Glomerular visceral epithelial cell (primary cell): ENCODE measurements at regions not wholly inside any gene's neighbourhood (a gene's known extent, or its start where the extent isn't known, plus 50 kb on each side); places are given as distances from the start of the nearest gene placed in this dataset.
"Not testable (repeated sequence)": the region's sequence is repeated elsewhere in the genome, so short reads cannot be mapped to it uniquely, and the experiment has no call there.

Experiments
- DNase-seq: peaks from one replicate; pipeline ENCODE4 v3.0.0-alpha.2; 2016; ENCODE audit errors: extremely low spot score

- no peak for DNase-seq
Measured at GRCh38 chr6:67768972-67769371, 866.1 kb upstream of the ADGRB3 start.

- not testable (repeated sequence) for DNase-seq
Measured at GRCh38 chr6:67767046-67767822, 867.8 kb upstream of the ADGRB3 start.

GRCh38 chr6:67766057-67766456 is 869.0 kb upstream of the ADGRB3 start:
- no peak for DNase-seq

- DNase-seq: no peak
Measured at GRCh38 chr6:67759001-67759400, 876.1 kb upstream of the ADGRB3 start.

- no peak for DNase-seq
Measured at GRCh38 chr6:67757465-67758033, 877.5 kb upstream of the ADGRB3 start.

- no peak for DNase-seq
Measured at GRCh38 chr6:67748521-67748920, 886.6 kb upstream of the ADGRB3 start.

- DNase-seq: peak; percentile 2
Measured at GRCh38 chr6:67736816-67737215, 898.3 kb upstream of the ADGRB3 start.

GRCh38 chr6:67736161-67736560 is 898.9 kb upstream of the ADGRB3 start:
- DNase-seq: no peak

GRCh38 chr6:67735623-67736022 is 899.5 kb upstream of the ADGRB3 start:
- DNase-seq: no peak

GRCh38 chr6:67722861-67723261 is 912.2 kb upstream of the ADGRB3 start:
- no peak for DNase-seq

GRCh38 chr6:67717281-67717680 is 917.8 kb upstream of the ADGRB3 start:
- no peak for DNase-seq

- DNase-seq: no peak
Measured at GRCh38 chr6:67706388-67706787, 928.7 kb upstream of the ADGRB3 start.

- no peak for DNase-seq
Measured at GRCh38 chr6:67698534-67698933, 936.5 kb upstream of the ADGRB3 start.

- DNase-seq: no peak
Measured at GRCh38 chr6:67694127-67694526, 941.0 kb upstream of the ADGRB3 start.

- DNase-seq: no peak
Measured at GRCh38 chr6:67689329-67689728, 945.8 kb upstream of the ADGRB3 start.

- no peak for DNase-seq
Measured at GRCh38 chr6:67687396-67687795, 947.7 kb upstream of the ADGRB3 start.

GRCh38 chr6:67686225-67686624 is 948.9 kb upstream of the ADGRB3 start:
- DNase-seq: not testable (repeated sequence)

- peak; percentile 76 for DNase-seq
Measured at GRCh38 chr6:67683960-67684359, 951.1 kb upstream of the ADGRB3 start.

- no peak for DNase-seq
Measured at GRCh38 chr6:67680297-67680932, 954.7 kb upstream of the ADGRB3 start.

- DNase-seq: no peak
Measured at GRCh38 chr6:67679566-67680296, 955.4 kb upstream of the ADGRB3 start.

GRCh38 chr6:67676892-67677291 is 958.2 kb upstream of the ADGRB3 start:
- DNase-seq: no peak

- DNase-seq: no peak
Measured at GRCh38 chr6:67667637-67668422, 967.3 kb upstream of the ADGRB3 start.
